A673 (cell line): ENCODE measurements at regions not wholly inside any gene's neighbourhood (a gene's known extent, or its start where the extent isn't known, plus 50 kb on each side); places are given as distances from the start of the nearest gene placed in this dataset.

Experiments
- BruUV-seq: library from RNA; stranded (reverse); fragments of 400-500 nt; replicated peaks from 2 replicates; lab custom pipeline; 2021; lab: Mats Ljungman, UMichigan
- CTCF ChIA-PET: fragments of 300-600 bp; sonication (Branson Sonifier 250); formaldehyde crosslinking; loops from one replicate; lab custom pipeline; 2022; ENCODE audit warnings: antibody characterized with exemption; lab: Charles Lee
- POLR2A ChIA-PET: fragments of 300-600 bp; sonication (Branson Sonifier 250); formaldehyde crosslinking; loops from one replicate; lab custom pipeline; 2022; ENCODE audit warnings: antibody characterized with exemption; ENCODE audit not compliant: low non-redundant PET; lab: Charles Lee
- DNase-seq: peaks from one replicate; pipeline ENCODE4 v3.0.0-alpha.2; 2015; ENCODE audit warnings: low spot score
- H3K27ac ChIP-seq: fragments of 200-600 bp; sonication (generic); 2 replicates; pipeline ENCODE4 v1.5.1; 2016; ENCODE audit warnings: mixed run types, low read depth, mild to moderate bottlenecking, mixed read lengths, antibody characterized with exemption, low read length; ENCODE audit not compliant: poor library complexity, severe bottlenecking
- H3K27me3 ChIP-seq: fragments of 200-600 bp; sonication (generic); replicated peaks from 2 replicates; pipeline ENCODE4 v1.6.1; 2017; ENCODE audit warnings: mixed run types, low read depth, mild to moderate bottlenecking, mixed read lengths, antibody characterized with exemption, low read length; ENCODE audit not compliant: insufficient read depth, poor library complexity
- H3K36me3 ChIP-seq: fragments of 200-600 bp; sonication (generic); 2 replicates; pipeline ENCODE4 v1.6.1; 2016; ENCODE audit warnings: mixed run types, mild to moderate bottlenecking, mixed read lengths, antibody characterized with exemption, low read length; ENCODE audit not compliant: insufficient read depth, poor library complexity, severe bottlenecking
- H3K4me1 ChIP-seq: fragments of 200-600 bp; sonication (generic); 2 replicates; pipeline ENCODE4 v1.6.1; 2017; ENCODE audit warnings: mixed run types, mild to moderate bottlenecking, mixed read lengths, antibody characterized with exemption, low read length; ENCODE audit not compliant: insufficient read depth, poor library complexity, severe bottlenecking
- H3K4me3 ChIP-seq: fragments of 200-600 bp; sonication (generic); 2 replicates; pipeline ENCODE4 v1.5.1; 2016; ENCODE audit warnings: low read depth, mixed run types, mild to moderate bottlenecking, mixed read lengths, low read length; ENCODE audit not compliant: poor library complexity, severe bottlenecking
- H3K9me3 ChIP-seq: fragments of 200-600 bp; sonication (generic); 2 replicates; pipeline ENCODE4 v1.6.1; 2016; ENCODE audit warnings: mixed run types, low read depth, mild to moderate bottlenecking, mixed read lengths, antibody characterized with exemption, low read length; ENCODE audit not compliant: poor library complexity, severe bottlenecking
- EZH2 ChIP-seq: fragments of 200-600 bp; sonication (generic); IDR thresholded peaks from 2 replicates; pipeline ENCODE4 v1.6.1; 2017; ENCODE audit warnings: borderline replicate concordance, low read depth, mild to moderate bottlenecking, mixed read lengths, antibody characterized with exemption, low read length; ENCODE audit not compliant: poor library complexity, severe bottlenecking
- intact Hi-C: fragments of 100-400 bp; cut with micrococcal nuclease; formaldehyde crosslinking; loops from one replicate; pipeline ENCODE4 v1.10.0; 2022; ENCODE audit not compliant: unreplicated experiment
- TF ChIP-seq, protein P1 (sequence below): fragments of 300-800, 200-600 bp; sonication (generic); conservative IDR thresholded peaks from 2 replicates; pipeline ENCODE4 v1.5.1; 2017; ENCODE audit warnings: low read depth, mild to moderate bottlenecking, antibody characterized with exemption, low read length, moderate library complexity, mixed read lengths

DNA sequence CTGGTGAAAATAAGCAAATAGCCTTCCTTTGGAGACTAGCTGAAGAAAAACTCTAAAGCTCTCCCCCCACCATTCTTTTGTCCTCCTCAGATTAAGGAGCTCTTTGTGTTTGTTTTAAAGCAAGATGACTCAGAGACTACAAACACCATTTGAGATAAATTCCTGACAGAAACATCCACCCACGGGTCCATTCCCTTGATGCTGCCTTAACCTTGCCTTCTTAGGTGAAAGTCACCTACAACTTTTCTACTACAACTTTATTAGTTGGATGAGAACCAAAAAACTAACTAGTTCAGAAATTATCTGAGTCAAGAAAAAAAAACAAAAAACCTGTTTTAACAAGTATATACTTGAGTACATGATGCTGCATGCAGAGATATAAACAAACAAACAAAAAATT, 831.1 kb downstream of the NR2F1-AS1 start:
- TF ChIP-seq EZH2, result no peak
- TF ChIP-seq, protein P1, sequence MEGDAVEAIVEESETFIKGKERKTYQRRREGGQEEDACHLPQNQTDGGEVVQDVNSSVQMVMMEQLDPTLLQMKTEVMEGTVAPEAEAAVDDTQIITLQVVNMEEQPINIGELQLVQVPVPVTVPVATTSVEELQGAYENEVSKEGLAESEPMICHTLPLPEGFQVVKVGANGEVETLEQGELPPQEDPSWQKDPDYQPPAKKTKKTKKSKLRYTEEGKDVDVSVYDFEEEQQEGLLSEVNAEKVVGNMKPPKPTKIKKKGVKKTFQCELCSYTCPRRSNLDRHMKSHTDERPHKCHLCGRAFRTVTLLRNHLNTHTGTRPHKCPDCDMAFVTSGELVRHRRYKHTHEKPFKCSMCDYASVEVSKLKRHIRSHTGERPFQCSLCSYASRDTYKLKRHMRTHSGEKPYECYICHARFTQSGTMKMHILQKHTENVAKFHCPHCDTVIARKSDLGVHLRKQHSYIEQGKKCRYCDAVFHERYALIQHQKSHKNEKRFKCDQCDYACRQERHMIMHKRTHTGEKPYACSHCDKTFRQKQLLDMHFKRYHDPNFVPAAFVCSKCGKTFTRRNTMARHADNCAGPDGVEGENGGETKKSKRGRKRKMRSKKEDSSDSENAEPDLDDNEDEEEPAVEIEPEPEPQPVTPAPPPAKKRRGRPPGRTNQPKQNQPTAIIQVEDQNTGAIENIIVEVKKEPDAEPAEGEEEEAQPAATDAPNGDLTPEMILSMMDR, result no peak
- no peaks in the 10 kb centered on the region for H3K36me3 ChIP-seq
- intact Hi-C loops, result no loop called here
- BruUV-seq, result no TSS peak
- DNase-seq, result peak; percentile 4
- ChIA-PET POLR2A (no interaction called here), CTCF (no interaction called here)
- H3K4me3 ChIP-seq, result no peak overlapping the region
- H3K4me1 ChIP-seq, result no peaks in the 10 kb centered on the region
- H3K27me3 ChIP-seq, result no peaks in the 10 kb centered on the region
- H3K9me3 ChIP-seq, result no peaks in the 10 kb centered on the region
- H3K27ac ChIP-seq, result no peak overlapping the region

DNA sequence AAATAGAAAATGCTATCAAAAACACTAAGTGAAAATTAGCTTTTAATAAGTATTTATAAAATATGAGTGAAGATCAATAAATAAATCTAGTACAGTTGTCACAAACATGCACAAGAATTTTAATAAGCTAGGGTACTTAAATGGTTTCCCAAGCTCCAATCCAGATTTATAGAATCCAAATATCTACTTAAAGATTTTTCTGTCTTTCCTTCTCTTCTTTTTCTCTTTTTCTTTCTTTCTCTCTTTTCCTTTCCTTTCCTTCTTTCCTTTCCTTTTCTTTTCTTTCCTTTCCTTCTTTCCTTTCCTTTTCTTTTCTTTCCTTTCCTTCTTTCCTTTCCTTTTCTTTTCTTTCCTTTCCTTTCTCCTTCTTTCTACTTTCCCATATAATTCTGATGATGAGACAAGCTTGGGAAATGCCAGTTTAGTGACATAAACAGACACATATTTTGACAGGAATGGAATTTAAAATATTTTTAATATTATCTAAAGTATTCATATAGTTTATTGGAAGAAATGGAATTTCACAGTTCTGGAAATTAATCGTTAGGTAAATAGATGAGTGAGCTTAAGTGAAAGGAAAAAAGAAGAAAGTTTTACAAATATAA, 832.8 kb downstream of the NR2F1-AS1 start:
- CTCF ChIA-PET, result no interaction called here
- no peak for DNase-seq
- TF ChIP-seq, protein P1, result no peak
- no peak for TF ChIP-seq EZH2
- intact Hi-C loops, result no loop called here
- Histone ChIP-seq H3K4me1 (no peaks in the 10 kb centered on the region), H3K9me3 (no peaks in the 10 kb centered on the region), H3K27me3 (no peaks in the 10 kb centered on the region), H3K27ac (no peak overlapping the region), H3K4me3 (no peak overlapping the region), H3K36me3 (no peaks in the 10 kb centered on the region)
- no TSS peak for BruUV-seq
- POLR2A ChIA-PET, result no interaction called here

DNA sequence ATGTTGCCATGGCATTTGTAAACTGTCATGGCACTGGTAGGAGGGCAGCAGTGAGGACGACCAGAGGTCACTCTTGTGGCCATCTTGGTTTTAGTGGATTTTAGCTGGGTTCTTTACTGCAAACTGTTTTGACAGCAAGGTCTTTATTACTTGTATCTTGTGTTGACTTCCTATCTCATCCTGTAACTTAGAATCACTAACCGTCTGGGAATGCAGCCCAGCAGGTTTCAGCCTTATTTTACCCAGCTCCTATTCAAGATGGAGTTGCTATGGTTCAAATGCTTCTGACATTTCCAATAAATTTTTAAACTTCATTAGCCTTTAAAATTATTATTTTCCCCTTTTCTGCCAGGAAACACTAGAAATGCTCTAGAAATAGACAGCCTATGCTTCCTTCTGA, 839.1 kb downstream of the NR2F1-AS1 start:
- BruUV-seq, result no TSS peak
- POLR2A ChIA-PET, result no interaction called here

More for the DNA sequence above, 839.1 kb downstream of the NR2F1-AS1 start:
- H3K36me3 ChIP-seq, result no peaks in the 10 kb centered on the region
- CTCF ChIA-PET, result no interaction called here
- TF ChIP-seq, protein P1, result no peak
- TF ChIP-seq EZH2, result no peak
- H3K27ac ChIP-seq, result no peak overlapping the region
- no peak for DNase-seq
- H3K9me3 ChIP-seq, result no peaks in the 10 kb centered on the region
- H3K4me1 ChIP-seq, result no peaks in the 10 kb centered on the region
- H3K27me3 ChIP-seq, result no peaks in the 10 kb centered on the region
- H3K4me3 ChIP-seq, result no peak overlapping the region
- intact Hi-C loops, result no loop called here
